DND-41 (cell line): ENCODE measurements at regions not wholly inside any gene's neighbourhood (a gene's known extent, or its start where the extent isn't known, plus 50 kb on each side); places are given as distances from the start of the nearest gene placed in this dataset.

Source experiments
- ATAC-seq: fragments of 200-7000 bp; cut with Tn5 transposase; 3 replicates; pipeline ENCODE4 v1.9.1; 2021; ENCODE audit warnings: low read depth; ENCODE audit not compliant: insufficient read depth
- DNase-seq: peaks from one replicate; pipeline ENCODE4 v3.0.0-alpha.2; 2020
- H2AFZ ChIP-seq: 2 replicates; pipeline ENCODE4 v1.6.0; 2012; ENCODE audit warnings: low read depth, low read length
- H3K27ac ChIP-seq: 2 replicates; pipeline ENCODE4 v1.5.1; 2012; ENCODE audit warnings: low read length, inconsistent platforms
- H3K27me3 ChIP-seq: fragments of 200-600 bp; sonication (generic); 2 replicates; pipeline ENCODE4 v1.6.0; 2012; ENCODE audit warnings: low read length, mild to moderate bottlenecking, inconsistent platforms; ENCODE audit not compliant: insufficient read depth, poor library complexity
- H3K36me3 ChIP-seq: 2 replicates; pipeline ENCODE4 v1.5.1; 2012; ENCODE audit warnings: low read length, inconsistent platforms; ENCODE audit not compliant: insufficient read depth
- H3K4me1 ChIP-seq: 2 replicates; pipeline ENCODE4 v1.5.1; 2012; ENCODE audit warnings: mild to moderate bottlenecking, low read length; ENCODE audit not compliant: insufficient read depth
- H3K4me2 ChIP-seq: 2 replicates; pipeline ENCODE4 v1.6.0; 2012; ENCODE audit warnings: mild to moderate bottlenecking, moderate library complexity, low read length, inconsistent platforms; ENCODE audit not compliant: insufficient read depth
- H3K4me3 ChIP-seq, 2 experiments: fragments of 200-600 bp in 1 of 2; shearing (Covaris generic) in 1 of 2; 2 replicates each; pipeline ENCODE4 v1.5.1; 2012 to 2016; ENCODE audit warnings: inconsistent platforms in 2 of 2, low read length in 2 of 2, mild to moderate bottlenecking in 2 of 2, low read depth in 1 of 2, moderate library complexity in 1 of 2
- H3K79me2 ChIP-seq: 2 replicates; pipeline ENCODE4 v1.6.0; 2012; ENCODE audit warnings: low read length, inconsistent platforms; ENCODE audit not compliant: insufficient read depth
- H3K9ac ChIP-seq: 2 replicates; pipeline ENCODE4 v1.6.0; 2012; ENCODE audit warnings: low read depth, mild to moderate bottlenecking, inconsistent platforms, low read length, moderate library complexity
- H3K9me3 ChIP-seq: 2 replicates; pipeline ENCODE4 v1.5.1; 2012; ENCODE audit warnings: low read length, moderate library complexity, mild to moderate bottlenecking, inconsistent platforms; ENCODE audit not compliant: insufficient read depth, severe bottlenecking
- H4K20me1 ChIP-seq: 2 replicates; pipeline ENCODE4 v1.6.0; 2012; ENCODE audit warnings: low read length; ENCODE audit not compliant: insufficient read depth
- EZH2 ChIP-seq: IDR thresholded peaks from 3 replicates; pipeline ENCODE4 v1.6.1; 2012; ENCODE audit warnings: borderline replicate concordance, low read depth, mild to moderate bottlenecking, moderate library complexity, low read length, inconsistent platforms; ENCODE audit not compliant: severe bottlenecking
- TF ChIP-seq, protein P1 (sequence below): IDR thresholded peaks from 2 replicates; pipeline ENCODE4 v1.5.1; 2012; ENCODE audit warnings: borderline replicate concordance, low read length, moderate library complexity, mild to moderate bottlenecking; ENCODE audit not compliant: poor library complexity, severe bottlenecking; ENCODE audit errors: extremely low read depth

GRCh38 chr16:65919145-65919985 lies 447.1 kb upstream of the CDH5 start:
- H2AFZ ChIP-seq, result no peak overlapping the region
- H3K4me1 ChIP-seq, result no peaks in the 10 kb centered on the region
- no peak overlapping the region for H3K4me2 ChIP-seq
- TF ChIP-seq, protein P1, sequence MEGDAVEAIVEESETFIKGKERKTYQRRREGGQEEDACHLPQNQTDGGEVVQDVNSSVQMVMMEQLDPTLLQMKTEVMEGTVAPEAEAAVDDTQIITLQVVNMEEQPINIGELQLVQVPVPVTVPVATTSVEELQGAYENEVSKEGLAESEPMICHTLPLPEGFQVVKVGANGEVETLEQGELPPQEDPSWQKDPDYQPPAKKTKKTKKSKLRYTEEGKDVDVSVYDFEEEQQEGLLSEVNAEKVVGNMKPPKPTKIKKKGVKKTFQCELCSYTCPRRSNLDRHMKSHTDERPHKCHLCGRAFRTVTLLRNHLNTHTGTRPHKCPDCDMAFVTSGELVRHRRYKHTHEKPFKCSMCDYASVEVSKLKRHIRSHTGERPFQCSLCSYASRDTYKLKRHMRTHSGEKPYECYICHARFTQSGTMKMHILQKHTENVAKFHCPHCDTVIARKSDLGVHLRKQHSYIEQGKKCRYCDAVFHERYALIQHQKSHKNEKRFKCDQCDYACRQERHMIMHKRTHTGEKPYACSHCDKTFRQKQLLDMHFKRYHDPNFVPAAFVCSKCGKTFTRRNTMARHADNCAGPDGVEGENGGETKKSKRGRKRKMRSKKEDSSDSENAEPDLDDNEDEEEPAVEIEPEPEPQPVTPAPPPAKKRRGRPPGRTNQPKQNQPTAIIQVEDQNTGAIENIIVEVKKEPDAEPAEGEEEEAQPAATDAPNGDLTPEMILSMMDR, result no peak
- no peak for TF ChIP-seq EZH2
- no peaks in the 10 kb centered on the region for H3K27me3 ChIP-seq
- H3K9me3 ChIP-seq, result no peaks in the 10 kb centered on the region
- H3K36me3 ChIP-seq, result no peaks in the 10 kb centered on the region
- H3K79me2 ChIP-seq, result no peaks in the 10 kb centered on the region
- no peaks in the 10 kb centered on the region for H4K20me1 ChIP-seq
- ATAC-seq (no peak), DNase-seq (no peak)
- H3K9ac ChIP-seq, result no peak overlapping the region
- no peak overlapping the region for H3K27ac ChIP-seq
- H3K4me3 ChIP-seq, result no peak overlapping the region

GRCh38 chr16:65917466-65917865 lies 449.0 kb upstream of the CDH5 start:
- H2AFZ ChIP-seq, result no peak overlapping the region
- TF ChIP-seq EZH2, result no peak
- TF ChIP-seq, protein P1, result no peak
- no peaks in the 10 kb centered on the region for H3K27me3 ChIP-seq
- no peak for ATAC-seq
- H4K20me1 ChIP-seq, result no peaks in the 10 kb centered on the region
- no peaks in the 10 kb centered on the region for H3K9me3 ChIP-seq
- H3K9ac ChIP-seq, result no peak overlapping the region
- no peak for DNase-seq
- H3K79me2 ChIP-seq, result no peaks in the 10 kb centered on the region
- H3K27ac ChIP-seq, result no peak overlapping the region
- H3K4me1 ChIP-seq, result no peaks in the 10 kb centered on the region
- H3K4me3 ChIP-seq, result no peak overlapping the region
- no peaks in the 10 kb centered on the region for H3K36me3 ChIP-seq
- no peak overlapping the region for H3K4me2 ChIP-seq

- no peak overlapping the region for H3K9ac ChIP-seq
Observed at GRCh38 chr16:65916995-65917394, 449.5 kb upstream of the CDH5 start.

More at GRCh38 chr16:65916995-65917394, 449.5 kb upstream of the CDH5 start:
- DNase-seq, result no peak
- H3K79me2 ChIP-seq, result no peaks in the 10 kb centered on the region
- no peaks in the 10 kb centered on the region for H3K4me1 ChIP-seq
- H3K9me3 ChIP-seq, result no peaks in the 10 kb centered on the region
- ATAC-seq, result no peak
- no peak overlapping the region for H3K4me3 ChIP-seq
- H3K27me3 ChIP-seq, result no peaks in the 10 kb centered on the region
- no peaks in the 10 kb centered on the region for H4K20me1 ChIP-seq
- no peak overlapping the region for H3K4me2 ChIP-seq
- no peak overlapping the region for H3K27ac ChIP-seq
- no peak for TF ChIP-seq EZH2
- TF ChIP-seq, protein P1, result no peak
- no peak overlapping the region for H2AFZ ChIP-seq
- no peaks in the 10 kb centered on the region for H3K36me3 ChIP-seq
